Central memory CD8-positive, alpha-beta T cell (primary cell): ENCODE measurements at regions not wholly inside any gene's neighbourhood (a gene's known extent, or its start where the extent isn't known, plus 50 kb on each side); places are given as distances from the start of the nearest gene placed in this dataset.
"Not testable (repeated sequence)": the region's sequence is repeated elsewhere in the genome, so short reads cannot be mapped to it uniquely, and the experiment has no call there.

Source experiments
- ATAC-seq: fragments of 150-1000 bp; cut with Tn5 transposase; replicated peaks from 2 replicates; pipeline ENCODE4 v1.10.0; 2022; ENCODE audit warnings: mild to moderate bottlenecking, moderate FRiP score, moderate number of reproducible peaks; ENCODE audit not compliant: poor library complexity, severe bottlenecking; ENCODE audit errors: extremely low read depth
- DNase-seq, 2 donors: peaks; one replicate each; pipeline ENCODE4 v3.0.0; 2021; ENCODE audit warnings: low spot score in 2 of 2
- H3K27ac Mint-ChIP-seq: one replicate; pipeline ENCODE4 v1.8.0; 2022; ENCODE audit warnings: low read depth, mild to moderate bottlenecking, moderate library complexity, mixed read lengths
- H3K27me3 Mint-ChIP-seq: one replicate; pipeline ENCODE4 v1.8.0; 2022; ENCODE audit warnings: mixed read lengths
- H3K36me3 Mint-ChIP-seq: one replicate; pipeline ENCODE4 v1.8.0; 2022; ENCODE audit warnings: mild to moderate bottlenecking, moderate library complexity, mixed read lengths; ENCODE audit not compliant: insufficient read depth
- H3K4me1 Mint-ChIP-seq: one replicate; pipeline ENCODE4 v1.8.0; 2022; ENCODE audit warnings: mixed read lengths
- H3K4me3 Mint-ChIP-seq: one replicate; pipeline ENCODE4 v1.8.0; 2022; ENCODE audit warnings: mild to moderate bottlenecking, moderate library complexity, mixed read lengths
- H3K9me3 Mint-ChIP-seq: one replicate; pipeline ENCODE4 v1.8.0; 2022; ENCODE audit warnings: mixed read lengths

GRCh38 chr9:75653335-75653734 lies 237.1 kb upstream of the PCSK5 start:
- Mint-ChIP-seq H3K36me3 (no peaks in the 10 kb centered on the region), H3K27me3 (no peaks in the 10 kb centered on the region), H3K4me1 (no peaks in the 10 kb centered on the region), H3K4me3 (no peak overlapping the region), H3K27ac (no peak overlapping the region), H3K9me3 (peaks cover 6% of the 10 kb centered on the region)
- no peak for DNase-seq
- no peak for ATAC-seq

- ATAC-seq = no peak
- H3K4me1 Mint-ChIP-seq = no peaks in the 10 kb centered on the region
Observed at GRCh38 chr9:75653750-75654149, 236.7 kb upstream of the PCSK5 start.

GRCh38 chr9:75657015-75657414 lies 233.5 kb upstream of the PCSK5 start:
- Mint-ChIP-seq H3K9me3 (peaks cover 5% of the 10 kb centered on the region), H3K36me3 (no peaks in the 10 kb centered on the region), H3K4me3 (no peak overlapping the region), H3K4me1 (no peaks in the 10 kb centered on the region), H3K27ac (no peak overlapping the region), H3K27me3 (no peaks in the 10 kb centered on the region)
- ATAC-seq (no peak), DNase-seq (no peak)

More at GRCh38 chr9:75653750-75654149, 236.7 kb upstream of the PCSK5 start:
- no peak overlapping the region for H3K27ac Mint-ChIP-seq
- H3K27me3 Mint-ChIP-seq = no peaks in the 10 kb centered on the region
- no peaks in the 10 kb centered on the region for H3K36me3 Mint-ChIP-seq
- no peak overlapping the region for H3K4me3 Mint-ChIP-seq
- no peak for DNase-seq
- peaks cover 6% of the 10 kb centered on the region for H3K9me3 Mint-ChIP-seq

- Mint-ChIP-seq H3K36me3 (no peaks in the 10 kb centered on the region), H3K4me3 (no peak overlapping the region), H3K27me3 (no peaks in the 10 kb centered on the region), H3K4me1 (no peaks in the 10 kb centered on the region), H3K9me3 (peaks cover 5% of the 10 kb centered on the region), H3K27ac (no peak overlapping the region)
- ATAC-seq (no peak), DNase-seq (no peak)
Observed at GRCh38 chr9:75658301-75658905, 232.1 kb upstream of the PCSK5 start.

- no peak overlapping the region for H3K4me3 Mint-ChIP-seq
- no peak for DNase-seq
- no peak overlapping the region for H3K27ac Mint-ChIP-seq
- H3K9me3 Mint-ChIP-seq = peaks cover 3% of the 10 kb centered on the region
- no peaks in the 10 kb centered on the region for H3K27me3 Mint-ChIP-seq
- no peak for ATAC-seq
- peaks cover 2% of the 10 kb centered on the region for H3K36me3 Mint-ChIP-seq
- H3K4me1 Mint-ChIP-seq = no peaks in the 10 kb centered on the region
Observed at GRCh38 chr9:75664597-75664996, 225.9 kb upstream of the PCSK5 start.

GRCh38 chr9:75666856-75667554 lies 223.5 kb upstream of the PCSK5 start:
- Mint-ChIP-seq H3K4me1 (no peaks in the 10 kb centered on the region), H3K27me3 (no peaks in the 10 kb centered on the region), H3K27ac (no peak overlapping the region), H3K4me3 (no peak overlapping the region), H3K9me3 (no peaks in the 10 kb centered on the region), H3K36me3 (peaks cover 2% of the 10 kb centered on the region)
- no peak for ATAC-seq
- DNase-seq = no peak

- DNase-seq (no peak), ATAC-seq (no peak)
- Mint-ChIP-seq H3K27me3 (no peaks in the 10 kb centered on the region), H3K9me3 (peaks cover 4% of the 10 kb centered on the region), H3K4me3 (no peak overlapping the region), H3K27ac (no peak overlapping the region), H3K36me3 (peaks cover 2% of the 10 kb centered on the region), H3K4me1 (no peaks in the 10 kb centered on the region)
Observed at GRCh38 chr9:75669721-75670120, 220.8 kb upstream of the PCSK5 start.

- peaks cover 10% of the 10 kb centered on the region for H3K9me3 Mint-ChIP-seq
- H3K4me1 Mint-ChIP-seq = no peaks in the 10 kb centered on the region
- H3K4me3 Mint-ChIP-seq = no peak overlapping the region
- ATAC-seq = no peak
- no peaks in the 10 kb centered on the region for H3K27me3 Mint-ChIP-seq
- no peak overlapping the region for H3K27ac Mint-ChIP-seq
- peaks cover 2% of the 10 kb centered on the region for H3K36me3 Mint-ChIP-seq
- DNase-seq = no peak
Observed at GRCh38 chr9:75671354-75671753, 219.1 kb upstream of the PCSK5 start.

- no peak for DNase-seq
- Mint-ChIP-seq H3K4me3 (no peak overlapping the region), H3K36me3 (peaks cover 2% of the 10 kb centered on the region), H3K27me3 (no peaks in the 10 kb centered on the region), H3K9me3 (peaks cover 10% of the 10 kb centered on the region), H3K4me1 (no peaks in the 10 kb centered on the region), H3K27ac (no peak overlapping the region)
- ATAC-seq = no peak
Observed at GRCh38 chr9:75672478-75672877, 218.0 kb upstream of the PCSK5 start.

- ATAC-seq = no peak
- H3K4me3 Mint-ChIP-seq = no peak overlapping the region
- H3K9me3 Mint-ChIP-seq = peaks cover 11% of the 10 kb centered on the region
- DNase-seq = no peak
- no peaks in the 10 kb centered on the region for H3K36me3 Mint-ChIP-seq
- no peak overlapping the region for H3K27ac Mint-ChIP-seq
- H3K4me1 Mint-ChIP-seq = no peaks in the 10 kb centered on the region
- H3K27me3 Mint-ChIP-seq = no peaks in the 10 kb centered on the region
Observed at GRCh38 chr9:75683591-75683990, 206.9 kb upstream of the PCSK5 start.

- H3K27ac Mint-ChIP-seq = no peak overlapping the region
- H3K27me3 Mint-ChIP-seq = no peaks in the 10 kb centered on the region
- no peak overlapping the region for H3K4me3 Mint-ChIP-seq
- DNase-seq = no peak
- H3K9me3 Mint-ChIP-seq = peaks cover 11% of the 10 kb centered on the region
- H3K4me1 Mint-ChIP-seq = no peaks in the 10 kb centered on the region
- no peak for ATAC-seq
- no peaks in the 10 kb centered on the region for H3K36me3 Mint-ChIP-seq
Observed at GRCh38 chr9:75685062-75685461, 205.4 kb upstream of the PCSK5 start.

GRCh38 chr9:75687359-75687953 lies 203.0 kb upstream of the PCSK5 start:
- H3K9me3 Mint-ChIP-seq = peaks cover 10% of the 10 kb centered on the region
- no peaks in the 10 kb centered on the region for H3K27me3 Mint-ChIP-seq
- no peak overlapping the region for H3K4me3 Mint-ChIP-seq
- no peaks in the 10 kb centered on the region for H3K36me3 Mint-ChIP-seq
- H3K4me1 Mint-ChIP-seq = no peaks in the 10 kb centered on the region
- H3K27ac Mint-ChIP-seq = no peak overlapping the region
- no peak for ATAC-seq
- DNase-seq = no peak

GRCh38 chr9:75690551-75690950 lies 199.9 kb upstream of the PCSK5 start:
- not testable (repeated sequence) for H3K4me3 Mint-ChIP-seq, H3K27ac Mint-ChIP-seq, H3K36me3 Mint-ChIP-seq, DNase-seq, H3K27me3 Mint-ChIP-seq, ATAC-seq, H3K4me1 Mint-ChIP-seq
- peaks cover 12% of the 10 kb centered on the region for H3K9me3 Mint-ChIP-seq
